Liver (tissue), 3 donors: ENCODE measurements at regions not wholly inside any gene's neighbourhood (a gene's known extent, or its start where the extent isn't known, plus 50 kb on each side); places are given as distances from the start of the nearest gene placed in this dataset.

ENCODE experiments used
- TAF1 ChIP-seq: conservative IDR thresholded peaks from 2 replicates; pipeline ENCODE4 v1.6.1; 2016; ENCODE audit warnings: antibody characterized with exemption, mild to moderate bottlenecking
- TF ChIP-seq, protein P1 (sequence below): IDR thresholded peaks from 2 replicates; pipeline ENCODE4 v1.6.1; 2016; ENCODE audit warnings: antibody characterized with exemption
- TF ChIP-seq, protein P2 (sequence below): fragments of 150-350 bp; IDR thresholded peaks from 2 replicates; pipeline ENCODE4 v1.5.1; 2017; ENCODE audit warnings: improper control_type of control experiment, low read depth, low read length; ENCODE audit not compliant: missing input control
- donor health status: healthy.
- donor health status: healthy.

DNA sequence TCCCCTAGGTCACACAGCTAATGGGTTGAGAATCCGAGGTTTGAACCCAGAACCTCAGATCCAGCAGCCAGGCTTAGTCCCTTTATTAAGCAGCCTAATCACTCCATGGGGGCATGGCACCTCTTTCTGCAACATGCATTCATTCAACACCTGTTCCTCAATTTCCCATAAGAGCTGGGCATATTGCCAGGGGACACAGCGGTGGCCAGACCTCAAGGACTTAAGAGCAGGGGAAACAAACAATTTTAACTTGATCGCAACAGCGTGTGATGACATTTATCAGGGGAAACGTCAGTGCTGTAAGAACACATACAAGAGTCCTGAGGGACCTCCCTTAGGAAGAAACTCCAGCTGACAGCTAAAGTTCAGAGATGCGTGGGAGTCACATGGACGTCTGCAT, 267.4 kb upstream of the CDH4 start:
- TF ChIP-seq, protein P1, sequence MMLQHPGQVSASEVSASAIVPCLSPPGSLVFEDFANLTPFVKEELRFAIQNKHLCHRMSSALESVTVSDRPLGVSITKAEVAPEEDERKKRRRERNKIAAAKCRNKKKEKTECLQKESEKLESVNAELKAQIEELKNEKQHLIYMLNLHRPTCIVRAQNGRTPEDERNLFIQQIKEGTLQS, result no peak
- TF ChIP-seq, protein P2, sequence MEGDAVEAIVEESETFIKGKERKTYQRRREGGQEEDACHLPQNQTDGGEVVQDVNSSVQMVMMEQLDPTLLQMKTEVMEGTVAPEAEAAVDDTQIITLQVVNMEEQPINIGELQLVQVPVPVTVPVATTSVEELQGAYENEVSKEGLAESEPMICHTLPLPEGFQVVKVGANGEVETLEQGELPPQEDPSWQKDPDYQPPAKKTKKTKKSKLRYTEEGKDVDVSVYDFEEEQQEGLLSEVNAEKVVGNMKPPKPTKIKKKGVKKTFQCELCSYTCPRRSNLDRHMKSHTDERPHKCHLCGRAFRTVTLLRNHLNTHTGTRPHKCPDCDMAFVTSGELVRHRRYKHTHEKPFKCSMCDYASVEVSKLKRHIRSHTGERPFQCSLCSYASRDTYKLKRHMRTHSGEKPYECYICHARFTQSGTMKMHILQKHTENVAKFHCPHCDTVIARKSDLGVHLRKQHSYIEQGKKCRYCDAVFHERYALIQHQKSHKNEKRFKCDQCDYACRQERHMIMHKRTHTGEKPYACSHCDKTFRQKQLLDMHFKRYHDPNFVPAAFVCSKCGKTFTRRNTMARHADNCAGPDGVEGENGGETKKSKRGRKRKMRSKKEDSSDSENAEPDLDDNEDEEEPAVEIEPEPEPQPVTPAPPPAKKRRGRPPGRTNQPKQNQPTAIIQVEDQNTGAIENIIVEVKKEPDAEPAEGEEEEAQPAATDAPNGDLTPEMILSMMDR, result no peak
- TF ChIP-seq TAF1, result no peak
